Small intestine (tissue), 7 donors: ENCODE measurements at regions not wholly inside any gene's neighbourhood (a gene's known extent, or its start where the extent isn't known, plus 50 kb on each side); places are given as distances from the start of the nearest gene placed in this dataset.

Experiments
- DNase-seq, 2 donors: peaks; one replicate each; pipeline versions ENCODE4 v3.0.0 to v3.0.0-alpha.2; 2013
- FAIRE-seq: peaks from 2 replicates; lab custom pipeline; 2012; peaks lifted over from hg19 to GRCh38; lab: Jason Lieb, UNC
- H3K27ac ChIP-seq, 3 donors: one replicate each; pipeline ENCODE4 v1.5.1; 2013; ENCODE audit warnings: low read length in 2 of 3, mild to moderate bottlenecking in 2 of 3, control low read depth in 1 of 3, inconsistent platforms in 1 of 3, low read depth in 1 of 3, moderate library complexity in 1 of 3
- H3K27me3 ChIP-seq, 3 donors: one replicate each; pipeline ENCODE4 v1.6.1; 2013; ENCODE audit warnings: low read length in 3 of 3, inconsistent platforms in 1 of 3; ENCODE audit not compliant: control insufficient read depth in 3 of 3, insufficient read depth in 3 of 3
- H3K36me3 ChIP-seq, 3 donors: one replicate each; pipeline ENCODE4 v1.6.1; 2013; ENCODE audit warnings: low read length in 3 of 3, inconsistent platforms in 1 of 3, low read depth in 1 of 3, mild to moderate bottlenecking in 1 of 3, moderate library complexity in 1 of 3; ENCODE audit not compliant: control insufficient read depth in 3 of 3, insufficient read depth in 2 of 3
- H3K4me1 ChIP-seq, 3 donors: one replicate each; pipeline ENCODE4 v1.6.1; 2013; ENCODE audit warnings: low read length in 2 of 3, inconsistent platforms in 1 of 3, low read depth in 1 of 3, mild to moderate bottlenecking in 1 of 3, moderate library complexity in 1 of 3; ENCODE audit not compliant: control insufficient read depth in 3 of 3, insufficient read depth in 2 of 3
- H3K4me3 ChIP-seq, 3 donors: one replicate each; pipeline ENCODE4 v1.5.1; 2013; ENCODE audit warnings: low read length in 3 of 3, control low read depth in 1 of 3, inconsistent platforms in 1 of 3, low read depth in 1 of 3, mild to moderate bottlenecking in 1 of 3, moderate library complexity in 1 of 3
- H3K9me3 ChIP-seq, 2 donors: one replicate each; pipeline ENCODE4 v1.6.1; 2013; ENCODE audit warnings: low read depth in 1 of 2, low read length in 1 of 2; ENCODE audit not compliant: control insufficient read depth in 2 of 2, insufficient read depth in 1 of 2
- WGBS, 3 donors: extraction: QIAGEN DNeasy Blood & Tissue Kit; methylation state at CpG; one replicate each; pipeline ENCODE4 v1.1.7; 2013; 5-methylcytosine and 5-hydroxymethylcytosine counted together
- donor health status: healthy with polysubstance abuse.
- donor health status: control.
- donor health status: control.
- donor health status: Bipolar disorder and iron deficiency.
- donor health status: healthy.

- H3K9me3 ChIP-seq: no peaks in the 10 kb centered on the region
- H3K4me3 ChIP-seq: no peak overlapping the region
- H3K27ac ChIP-seq: no peak overlapping the region
- H3K36me3 ChIP-seq: no peaks in the 10 kb centered on the region
- H3K27me3 ChIP-seq: peaks cover 0 to 35% (median 0%) of the 10 kb centered on the region in 3 donors
- H3K4me1 ChIP-seq: no peaks in the 10 kb centered on the region
- DNase-seq: no peak
- WGBS, 3 donors: 62 to 83% (median 67%) methylated on average over 4 of the region's 4 CpGs
- no peak for FAIRE-seq
Observed at GRCh38 chr17:77795685-77796084, 162.8 kb upstream of the TNRC6C start.

- H3K9me3 ChIP-seq: no peaks in the 10 kb centered on the region
- no peaks in the 10 kb centered on the region for H3K4me1 ChIP-seq
- DNase-seq: no peak
- H3K27me3 ChIP-seq: peaks cover 0 to 40% (median 0%) of the 10 kb centered on the region in 3 donors
- no peak overlapping the region for H3K27ac ChIP-seq
- WGBS, 3 donors: 75 to 83% (median 76%) methylated on average over 9 of the region's 9 CpGs
- FAIRE-seq: no peak
- no peaks in the 10 kb centered on the region for H3K36me3 ChIP-seq
- no peak overlapping the region for H3K4me3 ChIP-seq
Observed at GRCh38 chr17:77796176-77796860, 162.2 kb upstream of the TNRC6C start.

DNA sequence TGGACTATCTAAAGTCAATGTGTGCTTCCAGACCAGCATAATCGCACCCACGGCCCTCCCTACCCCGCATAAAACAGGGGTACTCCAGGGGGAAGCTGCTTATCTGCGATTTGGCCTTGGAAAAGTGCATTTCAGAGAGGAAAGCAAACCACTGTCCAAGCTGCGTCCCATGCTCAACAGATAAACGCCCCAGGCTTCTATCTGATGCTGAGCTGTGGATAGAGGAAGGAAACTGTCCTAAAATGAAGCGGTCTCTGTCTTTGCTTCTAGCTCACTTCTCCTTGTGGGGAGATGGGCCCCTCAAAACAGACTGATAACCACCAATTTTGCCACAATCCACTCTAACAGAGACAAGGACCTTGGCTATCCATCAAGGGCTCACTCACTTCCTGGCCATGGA, 160.5 kb upstream of the TNRC6C start:
- H3K9me3 ChIP-seq: no peaks in the 10 kb centered on the region
- H3K27ac ChIP-seq: no peak overlapping the region
- FAIRE-seq (no peak), DNase-seq (no peak)
- 63 to 75% (median 70%) methylated on average over 7 of the region's 7 CpGs for WGBS, 3 donors
- no peaks in the 10 kb centered on the region for H3K36me3 ChIP-seq
- no peak overlapping the region for H3K4me3 ChIP-seq
- H3K4me1 ChIP-seq: peaks cover 0 to 5% (median 0%) of the 10 kb centered on the region in 3 donors
- H3K27me3 ChIP-seq: peaks cover 0 to 47% (median 0%) of the 10 kb centered on the region in 3 donors

GRCh38 chr17:77798481-77798880, 160.0 kb upstream of the TNRC6C start:
- Histone ChIP-seq H3K27me3 (peaks cover 0 to 47% (median 0%) of the 10 kb centered on the region in 3 donors), H3K4me3 (no peak overlapping the region), H3K9me3 (no peaks in the 10 kb centered on the region), H3K27ac (no peak overlapping the region), H3K4me1 (peaks cover 0 to 5% (median 0%) of the 10 kb centered on the region in 3 donors), H3K36me3 (no peaks in the 10 kb centered on the region)
- FAIRE-seq (no peak), DNase-seq (no peak)
- WGBS, 3 donors: 90 to 94% (median 94%) methylated on average over 8 of the region's 8 CpGs

DNA sequence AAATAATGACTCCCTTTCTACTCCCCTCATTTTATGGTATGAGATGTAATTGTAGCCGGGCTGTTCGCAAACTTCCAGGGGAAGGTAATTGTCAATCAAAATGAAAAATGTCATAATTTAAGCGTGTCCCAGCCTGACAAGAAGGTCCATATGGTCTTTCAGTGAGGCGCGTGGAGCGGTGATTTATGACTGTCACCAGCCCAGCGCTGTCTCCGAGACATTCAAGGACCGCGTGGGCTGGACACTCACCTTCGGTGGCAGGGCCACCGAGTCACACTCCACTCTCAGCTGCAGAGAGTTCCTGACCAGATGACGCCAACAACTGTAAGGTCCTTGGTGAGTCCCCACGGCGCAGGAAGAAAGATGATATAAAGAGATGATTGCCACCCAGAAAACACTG, 157.7 kb upstream of the TNRC6C start:
- DNase-seq (no peak), FAIRE-seq (no peak)
- no peaks in the 10 kb centered on the region for H3K36me3 ChIP-seq
- no peak overlapping the region for H3K27ac ChIP-seq
- H3K4me1 ChIP-seq: peaks cover 0 to 5% (median 0%) of the 10 kb centered on the region in 3 donors
- no peaks in the 10 kb centered on the region for H3K9me3 ChIP-seq
- peaks cover 0 to 46% (median 0%) of the 10 kb centered on the region in 3 donors for H3K27me3 ChIP-seq
- H3K4me3 ChIP-seq: no peak overlapping the region
- 78 to 85% (median 79%) methylated on average over 15 of the region's 15 CpGs for WGBS, 3 donors

GRCh38 chr17:77801545-77802332, 156.8 kb upstream of the TNRC6C start:
- H3K27me3 ChIP-seq: peaks cover 0 to 41% (median 0%) of the 10 kb centered on the region in 3 donors
- H3K36me3 ChIP-seq: no peaks in the 10 kb centered on the region
- no peak overlapping the region for H3K4me3 ChIP-seq
- peaks cover 0 to 5% (median 0%) of the 10 kb centered on the region in 3 donors for H3K4me1 ChIP-seq
- no peak overlapping the region for H3K27ac ChIP-seq
- FAIRE-seq: no peak
- DNase-seq: no peak
- 70 to 80% (median 79%) methylated on average over 20 of the region's 20 CpGs for WGBS, 3 donors
- H3K9me3 ChIP-seq: no peaks in the 10 kb centered on the region

DNA sequence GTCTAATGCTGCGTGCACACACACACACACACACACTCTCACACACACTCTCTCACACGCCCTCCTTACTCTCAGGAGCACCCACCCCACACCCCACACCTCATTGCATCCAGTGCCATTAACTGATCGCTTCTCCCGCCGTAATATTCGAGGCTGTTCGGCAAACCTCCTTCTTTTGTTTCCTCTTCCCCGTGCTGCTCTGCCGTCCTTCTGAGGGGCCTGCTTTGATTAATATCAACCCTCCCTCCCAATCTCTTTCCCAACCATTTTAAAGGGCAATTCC, 156.2 kb upstream of the TNRC6C start:
- 7 to 22% (median 14%) methylated on average over 8 to 9 of the region's 9 CpGs for WGBS, 3 donors
- Histone ChIP-seq H3K27me3 (peaks cover 0 to 40% (median 0%) of the 10 kb centered on the region in 3 donors), H3K4me3 (no peak overlapping the region), H3K36me3 (no peaks in the 10 kb centered on the region), H3K4me1 (peaks cover 0 to 5% (median 0%) of the 10 kb centered on the region in 3 donors), H3K27ac (no peak overlapping the region), H3K9me3 (no peaks in the 10 kb centered on the region)
- no peak for FAIRE-seq
- DNase-seq: no peak

DNA sequence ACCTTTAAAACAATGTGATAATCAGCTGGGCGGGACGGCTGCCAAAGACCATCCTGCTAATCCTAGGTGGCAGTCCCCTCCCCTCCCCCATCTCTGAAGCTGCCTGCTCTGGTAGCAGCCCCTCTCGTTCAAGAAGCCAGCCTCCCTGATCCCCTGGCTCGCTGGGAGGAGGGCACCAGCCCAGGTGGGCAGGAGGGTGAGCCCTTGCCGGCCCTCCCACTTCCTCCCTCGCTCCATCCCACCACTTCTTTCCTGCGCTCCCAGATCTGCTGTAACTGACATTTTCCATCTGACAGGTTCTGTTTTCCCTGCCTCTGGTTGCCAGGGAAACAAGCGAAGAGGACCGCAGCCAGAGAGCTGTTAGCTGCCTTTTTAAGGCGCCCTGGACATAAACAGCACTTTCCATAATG, 155.7 kb upstream of the TNRC6C start:
- Histone ChIP-seq H3K36me3 (no peaks in the 10 kb centered on the region), H3K9me3 (no peaks in the 10 kb centered on the region), H3K4me1 (peaks cover 0 to 5% (median 0%) of the 10 kb centered on the region in 3 donors), H3K27ac (peak overlapping the region in 1 of 3 donors; percentile 38), H3K4me3 (no peak overlapping the region), H3K27me3 (peaks cover 0 to 40% (median 0%) of the 10 kb centered on the region in 3 donors)
- FAIRE-seq: no peak
- 5 to 19% (median 9%) methylated on average over 8 to 10 of the region's 10 CpGs for WGBS, 3 donors
- peak in 1 of 2 donors; percentile 46 for DNase-seq
